ENCODE measurements at regions not wholly inside any gene's neighbourhood (a gene's known extent, or its start where the extent isn't known, plus 50 kb on each side); places are given as distances from the start of the nearest gene placed in this dataset.

DNA sequence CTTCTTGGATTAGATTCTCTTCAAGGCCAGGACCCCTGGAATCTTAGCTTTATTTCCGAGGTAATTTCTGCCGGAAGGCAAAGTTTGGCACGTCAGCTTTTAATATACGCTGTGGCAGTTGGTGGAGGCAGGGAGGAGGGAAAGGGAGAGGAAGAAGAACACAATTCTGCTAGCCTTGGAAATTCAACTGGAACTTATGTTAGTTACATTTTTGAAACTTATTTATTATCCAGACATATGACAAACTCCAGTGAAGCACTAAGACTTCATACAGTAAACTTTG, 100.1 kb upstream of the TSC22D2 start:
- no peak for DNase-seq
- Histone ChIP-seq H3K36me3 (replicated peaks; ENCODE audit: insufficient read depth, low read length) (no peaks in the 10 kb centered on the region), H3K79me2 (ENCODE audit: low read length) (no peaks in the 10 kb centered on the region), H3F3A (ENCODE audit: insufficient read depth, low read length) (no peaks in the 10 kb centered on the region), H3K27ac (ENCODE audit: low read length) (no peak overlapping the region), H3K27me3 (replicated peaks; ENCODE audit: insufficient read depth, low read length) (no peaks in the 10 kb centered on the region), H2AFZ (ENCODE audit: low read length) (no peak overlapping the region), H3K4me2 (ENCODE audit: low read depth, low read length) (no peak overlapping the region), H3K9me3 (replicated peaks; ENCODE audit: insufficient read depth, low read length) (no peaks in the 10 kb centered on the region), H3K4me3 (ENCODE audit: low read length) (no peak overlapping the region), H3K9ac (ENCODE audit: low read length) (no peak overlapping the region), H3K9me2 (replicated peaks; ENCODE audit: insufficient read depth, low read length) (no peaks in the 10 kb centered on the region), H3K4me1 (ENCODE audit: low read length) (no peaks in the 10 kb centered on the region), H4K20me1 (ENCODE audit: insufficient read depth, low read length) (no peaks in the 10 kb centered on the region)
- TF ChIP-seq EZH2 (optimal IDR thresholded peaks at IDR 0.05; ENCODE audit: low read depth, low read length) (no peak), EZH2phosphoT487 (IDR thresholded peaks at IDR 0.05; ENCODE audit: low read length) (no peak)

DNA sequence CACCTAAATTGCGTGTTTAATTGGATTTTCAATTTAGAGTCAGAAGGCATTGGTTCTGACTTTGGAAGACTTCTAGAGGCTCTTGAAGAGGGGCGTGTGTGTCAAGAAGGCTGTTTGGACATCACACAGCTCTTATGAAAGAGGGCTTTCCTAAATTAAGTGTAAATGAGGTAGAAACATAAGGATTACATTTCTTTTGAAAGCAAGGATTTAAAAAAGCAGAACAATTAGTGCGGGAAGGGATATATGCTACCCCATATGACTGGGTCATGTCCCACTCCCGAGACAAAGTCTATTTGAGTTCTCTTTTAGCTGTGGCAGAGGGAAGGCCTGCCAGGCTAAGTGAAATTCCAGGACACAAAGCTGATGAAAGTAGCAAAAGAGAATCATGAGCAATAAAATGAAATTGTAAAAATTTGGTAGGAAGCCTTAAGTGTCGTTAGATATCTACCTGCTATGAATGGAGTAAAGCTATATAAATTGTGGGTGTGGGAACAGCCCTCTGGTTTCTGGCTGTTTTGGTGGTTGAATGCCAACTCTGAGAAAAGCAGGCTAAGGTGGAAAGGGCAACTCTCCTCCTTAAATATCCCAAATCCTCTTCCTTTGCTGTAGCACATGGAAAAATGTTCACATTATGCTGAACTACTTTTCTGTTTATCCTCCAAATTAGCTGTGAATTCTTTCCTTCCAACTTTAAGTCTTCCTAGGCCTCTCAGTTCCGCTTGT, 100.6 kb upstream of the TSC22D2 start:
- TF ChIP-seq EZH2phosphoT487 (IDR thresholded peaks at IDR 0.05; ENCODE audit: low read length) (no peak), EZH2 (optimal IDR thresholded peaks at IDR 0.05; ENCODE audit: low read depth, low read length) (no peak)
- TF ChIP-seq, protein P1, sequence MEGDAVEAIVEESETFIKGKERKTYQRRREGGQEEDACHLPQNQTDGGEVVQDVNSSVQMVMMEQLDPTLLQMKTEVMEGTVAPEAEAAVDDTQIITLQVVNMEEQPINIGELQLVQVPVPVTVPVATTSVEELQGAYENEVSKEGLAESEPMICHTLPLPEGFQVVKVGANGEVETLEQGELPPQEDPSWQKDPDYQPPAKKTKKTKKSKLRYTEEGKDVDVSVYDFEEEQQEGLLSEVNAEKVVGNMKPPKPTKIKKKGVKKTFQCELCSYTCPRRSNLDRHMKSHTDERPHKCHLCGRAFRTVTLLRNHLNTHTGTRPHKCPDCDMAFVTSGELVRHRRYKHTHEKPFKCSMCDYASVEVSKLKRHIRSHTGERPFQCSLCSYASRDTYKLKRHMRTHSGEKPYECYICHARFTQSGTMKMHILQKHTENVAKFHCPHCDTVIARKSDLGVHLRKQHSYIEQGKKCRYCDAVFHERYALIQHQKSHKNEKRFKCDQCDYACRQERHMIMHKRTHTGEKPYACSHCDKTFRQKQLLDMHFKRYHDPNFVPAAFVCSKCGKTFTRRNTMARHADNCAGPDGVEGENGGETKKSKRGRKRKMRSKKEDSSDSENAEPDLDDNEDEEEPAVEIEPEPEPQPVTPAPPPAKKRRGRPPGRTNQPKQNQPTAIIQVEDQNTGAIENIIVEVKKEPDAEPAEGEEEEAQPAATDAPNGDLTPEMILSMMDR (IDR thresholded peaks at IDR 0.05; ENCODE audit: low read length): no peak
- no peak overlapping the region for H3K9ac ChIP-seq (ENCODE audit: low read length)
- no peaks in the 10 kb centered on the region for H3F3A ChIP-seq (ENCODE audit: insufficient read depth, low read length)
- no peaks in the 10 kb centered on the region for H3K79me2 ChIP-seq (ENCODE audit: low read length)
- no peak overlapping the region for H3K27ac ChIP-seq (ENCODE audit: low read length)
- H3K36me3 ChIP-seq (replicated peaks; ENCODE audit: insufficient read depth, low read length): no peaks in the 10 kb centered on the region
- H2AFZ ChIP-seq (ENCODE audit: low read length): no peak overlapping the region
- H3K4me3 ChIP-seq (ENCODE audit: low read length): no peak overlapping the region
- no peak for DNase-seq
- no peaks in the 10 kb centered on the region for H3K9me2 ChIP-seq (replicated peaks; ENCODE audit: insufficient read depth, low read length)
- H3K4me1 ChIP-seq (ENCODE audit: low read length): no peaks in the 10 kb centered on the region
- H3K27me3 ChIP-seq (replicated peaks; ENCODE audit: insufficient read depth, low read length): no peaks in the 10 kb centered on the region
- no peaks in the 10 kb centered on the region for H3K9me3 ChIP-seq (replicated peaks; ENCODE audit: insufficient read depth, low read length)
- no peaks in the 10 kb centered on the region for H4K20me1 ChIP-seq (ENCODE audit: insufficient read depth, low read length)
- no peak overlapping the region for H3K4me2 ChIP-seq (ENCODE audit: low read depth, low read length)

DNA sequence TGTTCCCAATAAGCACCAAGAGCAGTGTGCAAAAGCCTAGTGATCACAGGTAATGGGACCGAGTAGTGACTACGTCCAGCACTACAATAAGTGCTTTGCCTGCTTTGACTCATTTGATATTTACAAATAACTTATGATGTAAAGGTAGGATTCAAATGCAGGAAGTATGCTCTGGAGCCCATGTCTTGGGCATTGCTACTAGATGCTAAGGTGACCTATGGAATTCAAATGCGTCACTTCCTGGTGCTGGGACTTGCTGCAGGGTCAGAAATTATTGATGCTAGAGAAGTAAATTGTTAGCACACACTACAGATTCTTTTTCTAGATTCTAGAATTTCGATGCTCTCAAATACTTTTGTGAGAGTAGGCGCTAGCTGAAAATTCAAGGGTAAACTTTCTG, 101.2 kb upstream of the TSC22D2 start:
- H3K27ac ChIP-seq (ENCODE audit: low read length): no peak overlapping the region
- no peaks in the 10 kb centered on the region for H3K9me2 ChIP-seq (replicated peaks; ENCODE audit: insufficient read depth, low read length)
- H3K36me3 ChIP-seq (replicated peaks; ENCODE audit: insufficient read depth, low read length): no peaks in the 10 kb centered on the region
- H3K4me2 ChIP-seq (ENCODE audit: low read depth, low read length): no peak overlapping the region
- H3K27me3 ChIP-seq (replicated peaks; ENCODE audit: insufficient read depth, low read length): no peaks in the 10 kb centered on the region
- no peak overlapping the region for H2AFZ ChIP-seq (ENCODE audit: low read length)
- TF ChIP-seq EZH2 (optimal IDR thresholded peaks at IDR 0.05; ENCODE audit: low read depth, low read length) (no peak), EZH2phosphoT487 (IDR thresholded peaks at IDR 0.05; ENCODE audit: low read length) (no peak)
- TF ChIP-seq, protein P1 (IDR thresholded peaks at IDR 0.05; ENCODE audit: low read length): no peak
- H3K79me2 ChIP-seq (ENCODE audit: low read length): no peaks in the 10 kb centered on the region
- H3K9me3 ChIP-seq (replicated peaks; ENCODE audit: insufficient read depth, low read length): no peaks in the 10 kb centered on the region
- no peak overlapping the region for H3K4me3 ChIP-seq (ENCODE audit: low read length)
- no peaks in the 10 kb centered on the region for H3K4me1 ChIP-seq (ENCODE audit: low read length)
- H3K9ac ChIP-seq (ENCODE audit: low read length): no peak overlapping the region
- no peaks in the 10 kb centered on the region for H3F3A ChIP-seq (ENCODE audit: insufficient read depth, low read length)
- no peaks in the 10 kb centered on the region for H4K20me1 ChIP-seq (ENCODE audit: insufficient read depth, low read length)
- DNase-seq: no peak

DNA sequence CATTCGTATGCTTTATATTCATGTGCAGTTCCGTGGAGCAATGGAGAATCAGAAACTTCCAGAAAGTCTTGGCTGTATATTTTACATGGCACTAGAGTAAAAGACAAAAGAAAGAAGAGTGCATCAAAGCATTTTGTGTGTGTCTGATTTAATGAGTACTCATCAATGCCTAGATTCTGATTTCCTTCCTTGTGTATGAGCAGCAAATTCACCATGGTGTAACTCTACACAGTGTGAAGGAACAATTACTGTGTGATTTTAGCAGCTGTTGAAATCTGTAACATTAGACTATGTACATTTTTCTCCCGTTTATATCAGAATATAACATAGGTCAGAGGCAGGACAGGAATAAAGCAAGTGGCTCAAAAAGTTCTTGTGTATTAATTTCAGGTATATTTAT, 102.0 kb upstream of the TSC22D2 start:
- H3K27ac ChIP-seq (ENCODE audit: low read length): no peak overlapping the region
- DNase-seq: no peak
- no peaks in the 10 kb centered on the region for H3K79me2 ChIP-seq (ENCODE audit: low read length)
- no peak overlapping the region for H3K9ac ChIP-seq (ENCODE audit: low read length)
- H3K4me3 ChIP-seq (ENCODE audit: low read length): no peak overlapping the region
- H3K4me1 ChIP-seq (ENCODE audit: low read length): no peaks in the 10 kb centered on the region
- H3K9me2 ChIP-seq (replicated peaks; ENCODE audit: insufficient read depth, low read length): no peaks in the 10 kb centered on the region
- H3K27me3 ChIP-seq (replicated peaks; ENCODE audit: insufficient read depth, low read length): no peaks in the 10 kb centered on the region
- H3K9me3 ChIP-seq (replicated peaks; ENCODE audit: insufficient read depth, low read length): no peaks in the 10 kb centered on the region
- no peaks in the 10 kb centered on the region for H3K36me3 ChIP-seq (replicated peaks; ENCODE audit: insufficient read depth, low read length)
- no peak overlapping the region for H2AFZ ChIP-seq (ENCODE audit: low read length)
- TF ChIP-seq, protein P1 (IDR thresholded peaks at IDR 0.05; ENCODE audit: low read length): no peak
- TF ChIP-seq EZH2 (optimal IDR thresholded peaks at IDR 0.05; ENCODE audit: low read depth, low read length): no peak
- no peak for TF ChIP-seq EZH2phosphoT487 (IDR thresholded peaks at IDR 0.05; ENCODE audit: low read length)
- no peaks in the 10 kb centered on the region for H3F3A ChIP-seq (ENCODE audit: insufficient read depth, low read length)
- no peaks in the 10 kb centered on the region for H4K20me1 ChIP-seq (ENCODE audit: insufficient read depth, low read length)
- H3K4me2 ChIP-seq (ENCODE audit: low read depth, low read length): no peak overlapping the region
